ENCODE measurements at regions not wholly inside any gene's neighbourhood (a gene's known extent, or its start where the extent isn't known, plus 50 kb on each side); places are given as distances from the start of the nearest gene placed in this dataset.

- H3K27ac Mint-ChIP-seq = no peak overlapping the region
- peak in 1 of 2 donors; percentile 65 for DNase-seq (ENCODE audit: low spot score in 2 of 2)
Observed at GRCh38 chr5:107248066-107248695, 422.6 kb downstream of the EFNA5 start.

GRCh38 chr5:107247427-107247826 is 423.3 kb downstream of the EFNA5 start:
- no peak overlapping the region for H3K27ac Mint-ChIP-seq
- H3K9me3 Mint-ChIP-seq = peaks cover 0 to 8% of the 10 kb centered on the region in 2 donors
- DNase-seq (ENCODE audit: low spot score in 2 of 2) (no peak), ATAC-seq (no peak)
- H3K36me3 Mint-ChIP-seq = no peaks in the 10 kb centered on the region

More at GRCh38 chr5:107248066-107248695, 422.6 kb downstream of the EFNA5 start:
- peaks cover 0 to 3% of the 10 kb centered on the region in 2 donors for H3K9me3 Mint-ChIP-seq
- H3K36me3 Mint-ChIP-seq = no peaks in the 10 kb centered on the region
- ATAC-seq = no peak

GRCh38 chr5:107243220-107243579 is 427.5 kb downstream of the EFNA5 start:
- ATAC-seq = no peak
- DNase-seq (ENCODE audit: low spot score in 2 of 2) = no peak
- no peaks in the 10 kb centered on the region for H3K36me3 Mint-ChIP-seq
- H3K9me3 Mint-ChIP-seq = peaks cover 10 to 19% of the 10 kb centered on the region in 2 donors
- no peak overlapping the region for H3K27ac Mint-ChIP-seq

GRCh38 chr5:107242411-107243219 is 428.1 kb downstream of the EFNA5 start:
- DNase-seq (ENCODE audit: low spot score in 2 of 2) (no peak), ATAC-seq (no peak)
- no peaks in the 10 kb centered on the region for H3K36me3 Mint-ChIP-seq
- H3K9me3 Mint-ChIP-seq = peaks cover 10 to 19% of the 10 kb centered on the region in 2 donors
- no peak overlapping the region for H3K27ac Mint-ChIP-seq

GRCh38 chr5:107241841-107242240 is 428.9 kb downstream of the EFNA5 start:
- Mint-ChIP-seq H3K27ac (no peak overlapping the region), H3K9me3 (peaks cover 10 to 19% of the 10 kb centered on the region in 2 donors), H3K36me3 (no peaks in the 10 kb centered on the region)
- ATAC-seq (no peak), DNase-seq (ENCODE audit: low spot score in 2 of 2) (no peak)

- DNase-seq (ENCODE audit: low spot score in 2 of 2) (no peak), ATAC-seq (no peak)
- no peak overlapping the region for H3K27ac Mint-ChIP-seq
- peaks cover 5% of the 10 kb centered on the region in 2 donors for H3K9me3 Mint-ChIP-seq
- no peaks in the 10 kb centered on the region for H3K36me3 Mint-ChIP-seq
Observed at GRCh38 chr5:107235167-107235566, 435.6 kb downstream of the EFNA5 start.

- Mint-ChIP-seq H3K36me3 (no peaks in the 10 kb centered on the region), H3K9me3 (peaks cover 0 to 4% of the 10 kb centered on the region in 2 donors)
- ATAC-seq = no peak
Observed at GRCh38 chr5:107232788-107233187, 437.9 kb downstream of the EFNA5 start.

GRCh38 chr5:107232293-107232692 is 438.4 kb downstream of the EFNA5 start:
- DNase-seq (ENCODE audit: low spot score in 2 of 2) (no peak), ATAC-seq (no peak)
- Mint-ChIP-seq H3K27ac (no peak overlapping the region), H3K9me3 (peaks cover 0 to 4% of the 10 kb centered on the region in 2 donors), H3K36me3 (no peaks in the 10 kb centered on the region)

More at GRCh38 chr5:107232788-107233187, 437.9 kb downstream of the EFNA5 start:
- DNase-seq (ENCODE audit: low spot score in 2 of 2) = no peak
- no peak overlapping the region for H3K27ac Mint-ChIP-seq

- H3K27ac Mint-ChIP-seq = no peak overlapping the region
- DNase-seq (ENCODE audit: low spot score in 2 of 2) = no peak
- peaks cover 0 to 4% of the 10 kb centered on the region in 2 donors for H3K9me3 Mint-ChIP-seq
- no peaks in the 10 kb centered on the region for H3K36me3 Mint-ChIP-seq
- no peak for ATAC-seq
Observed at GRCh38 chr5:107231191-107231590, 439.5 kb downstream of the EFNA5 start.

- ATAC-seq = no peak
- no peak for DNase-seq (ENCODE audit: low spot score in 2 of 2)
- Mint-ChIP-seq H3K27ac (no peak overlapping the region), H3K36me3 (no peaks in the 10 kb centered on the region), H3K9me3 (peaks cover 0 to 11% of the 10 kb centered on the region in 2 donors)
Observed at GRCh38 chr5:107230367-107230766, 440.4 kb downstream of the EFNA5 start.

GRCh38 chr5:107228226-107228625 is 442.5 kb downstream of the EFNA5 start:
- no peak overlapping the region for H3K27ac Mint-ChIP-seq
- H3K9me3 Mint-ChIP-seq = peaks cover 0 to 13% of the 10 kb centered on the region in 2 donors
- ATAC-seq (no peak), DNase-seq (ENCODE audit: low spot score in 2 of 2) (no peak)
- no peaks in the 10 kb centered on the region for H3K36me3 Mint-ChIP-seq

GRCh38 chr5:107224272-107224671 is 446.5 kb downstream of the EFNA5 start:
- ATAC-seq = no peak
- H3K9me3 Mint-ChIP-seq = peaks cover 0 to 12% of the 10 kb centered on the region in 2 donors
- no peak overlapping the region for H3K27ac Mint-ChIP-seq
- no peaks in the 10 kb centered on the region for H3K36me3 Mint-ChIP-seq
- no peak for DNase-seq (ENCODE audit: low spot score in 2 of 2)

- no peak for ATAC-seq
- H3K9me3 Mint-ChIP-seq = peaks cover 0 to 9% of the 10 kb centered on the region in 2 donors
- no peak for DNase-seq (ENCODE audit: low spot score in 2 of 2)
- no peak overlapping the region for H3K27ac Mint-ChIP-seq
- no peaks in the 10 kb centered on the region for H3K36me3 Mint-ChIP-seq
Observed at GRCh38 chr5:107223066-107223465, 447.7 kb downstream of the EFNA5 start.

- ATAC-seq = no peak
- Mint-ChIP-seq H3K9me3 (peaks cover 0 to 3% of the 10 kb centered on the region in 2 donors), H3K36me3 (no peaks in the 10 kb centered on the region), H3K27ac (no peak overlapping the region)
- no peak for DNase-seq (ENCODE audit: low spot score in 2 of 2)
Observed at GRCh38 chr5:107219993-107220392, 450.7 kb downstream of the EFNA5 start.

- no peak for ATAC-seq
- DNase-seq (ENCODE audit: low spot score in 2 of 2) = no peak
- H3K27ac Mint-ChIP-seq = no peak overlapping the region
- H3K36me3 Mint-ChIP-seq = no peaks in the 10 kb centered on the region
- H3K9me3 Mint-ChIP-seq = peaks cover 0 to 3% of the 10 kb centered on the region in 2 donors
Observed at GRCh38 chr5:107218457-107219193, 452.1 kb downstream of the EFNA5 start.

- Mint-ChIP-seq H3K36me3 (no peaks in the 10 kb centered on the region), H3K27ac (no peak overlapping the region), H3K9me3 (peaks cover 0 to 3% of the 10 kb centered on the region in 2 donors)
- DNase-seq (ENCODE audit: low spot score in 2 of 2) = no peak
- ATAC-seq = no peak
Observed at GRCh38 chr5:107217721-107218130, 453.0 kb downstream of the EFNA5 start.

GRCh38 chr5:107216587-107216986 is 454.1 kb downstream of the EFNA5 start:
- ATAC-seq (no peak), DNase-seq (ENCODE audit: low spot score in 2 of 2) (no peak)
- peak overlapping the region in 1 of 2 donors; percentile 90 for H3K27ac Mint-ChIP-seq
- no peaks in the 10 kb centered on the region for H3K36me3 Mint-ChIP-seq
- H3K9me3 Mint-ChIP-seq = peaks cover 0 to 3% of the 10 kb centered on the region in 2 donors

Data from activated naive CD4-positive, alpha-beta T cell treated with anti-CD3 and anti-CD28 coated beads, Interleukin-2, amount 50 U/mL, for 72 hours (primary cell).